HG03108 (cell line): ENCODE measurements at regions not wholly inside any gene's neighbourhood (a gene's known extent, or its start where the extent isn't known, plus 50 kb on each side); places are given as distances from the start of the nearest gene placed in this dataset.
A peak's percentile ranks its signal among the peaks of the same experiment; 100 is the strongest.

Experiments used
- ATAC-seq: cut with Tn5 transposase; IDR thresholded peaks from one replicate; pipeline ENCODE4 v1.9.1; 2021; ENCODE audit warnings: moderate library complexity; ENCODE audit not compliant: unreplicated experiment

DNA sequence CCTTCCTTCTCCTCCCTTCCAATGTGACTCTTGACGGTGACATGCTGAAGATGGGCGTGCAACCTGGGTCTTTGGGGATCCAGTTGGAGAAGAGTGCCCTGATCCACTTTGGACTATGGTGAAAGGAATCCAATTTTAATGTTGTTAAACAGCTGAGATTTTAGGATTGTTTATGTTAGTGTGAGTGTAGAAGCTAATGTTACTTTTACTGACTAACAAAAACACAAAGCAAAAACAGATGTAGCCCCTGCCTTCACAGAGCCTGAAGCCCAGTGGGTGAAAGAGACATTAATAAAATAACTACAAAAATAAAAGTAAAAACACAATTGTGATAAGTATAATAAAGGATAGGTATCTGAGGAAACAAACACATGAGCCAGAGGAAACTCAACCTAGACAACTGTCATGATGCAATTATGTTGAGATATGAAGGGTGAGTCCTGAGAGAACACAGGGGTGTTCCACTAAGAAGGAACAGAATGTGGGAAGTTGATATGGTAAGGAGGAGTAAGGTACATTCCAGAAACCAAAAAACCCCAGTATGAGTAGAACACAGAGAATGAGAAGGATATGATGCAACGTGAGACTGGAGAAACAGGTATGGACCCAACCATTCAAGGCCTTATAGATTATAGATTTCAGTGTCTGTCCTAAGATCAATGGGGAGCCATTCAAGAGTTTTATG lies 115.1 kb upstream of the PMFBP1 start:
- ATAC-seq, result no peak

DNA sequence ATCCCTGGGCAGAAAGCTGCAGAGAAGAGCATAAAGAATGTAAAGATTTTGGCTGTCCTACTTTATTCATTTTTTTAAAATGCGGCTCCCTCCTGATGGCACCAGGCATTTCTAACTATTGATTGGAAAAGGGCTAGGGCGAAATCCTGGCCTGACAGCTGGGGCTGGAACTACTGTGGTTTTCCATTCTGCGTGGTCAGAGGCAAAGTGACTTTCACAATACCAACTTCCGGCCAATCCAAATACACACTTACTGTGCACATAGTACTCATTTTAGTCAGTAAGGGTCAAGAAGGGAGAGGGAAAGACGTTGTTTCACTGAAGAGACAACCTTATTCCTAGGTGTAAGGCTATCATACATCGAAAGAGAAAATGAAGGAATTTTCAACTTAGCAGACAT lies 113.8 kb upstream of the PMFBP1 start:
- no peak for ATAC-seq

DNA sequence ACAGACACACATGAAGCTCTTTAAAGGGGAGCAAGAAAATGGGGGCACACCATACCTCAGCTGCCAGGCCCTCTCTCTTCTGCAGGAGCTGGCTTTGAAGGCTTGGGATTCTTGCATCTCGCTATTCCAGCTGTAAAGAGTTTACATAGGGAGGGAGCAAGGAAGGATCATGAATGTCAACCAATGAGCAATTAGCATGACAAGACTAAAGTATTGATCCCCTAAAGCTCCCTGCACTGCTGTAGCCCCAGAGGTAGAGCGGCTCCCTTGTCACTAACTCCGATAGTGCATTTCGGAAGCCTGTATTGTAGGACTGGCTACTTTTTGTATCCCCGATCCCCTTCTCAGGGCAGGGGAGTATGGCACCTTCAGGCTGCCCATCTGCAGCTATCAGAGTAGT lies 113.4 kb upstream of the PMFBP1 start:
- ATAC-seq, result no peak

DNA sequence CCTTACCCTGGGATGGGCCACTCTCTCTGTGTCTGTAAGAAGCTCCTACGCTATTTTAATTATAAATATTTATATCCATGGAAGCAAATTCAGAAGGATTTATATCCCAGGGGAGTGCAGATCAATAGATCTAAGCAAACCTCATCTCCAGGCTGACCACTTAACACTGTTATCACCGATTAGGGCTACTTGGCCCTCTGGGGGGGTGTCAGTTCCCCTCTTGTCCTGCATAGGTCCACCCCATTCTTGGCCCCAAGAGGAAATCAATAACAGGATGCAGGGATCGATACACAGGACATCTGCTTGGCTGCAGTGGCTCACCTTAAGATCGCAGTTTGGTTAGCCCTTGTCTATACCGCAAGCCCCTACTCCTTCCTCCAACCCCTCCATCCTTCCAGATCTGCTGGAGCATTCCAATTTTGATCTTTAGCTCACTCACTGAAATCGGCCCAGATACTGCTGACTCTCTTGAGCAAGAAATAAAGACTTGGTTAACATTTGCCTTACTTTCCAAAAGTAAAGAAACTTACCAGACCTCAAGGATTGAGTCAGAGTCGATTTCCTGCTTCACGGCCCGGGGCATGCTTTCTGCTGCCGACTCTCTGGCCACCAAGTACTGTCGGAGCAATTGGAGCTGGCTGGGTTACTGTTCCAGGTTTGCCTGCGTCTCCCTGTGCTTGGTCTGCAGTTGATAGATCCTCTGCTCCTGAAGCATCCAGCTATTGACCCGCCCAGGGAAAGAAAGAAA lies 112.3 kb upstream of the PMFBP1 start:
- no peak for ATAC-seq

DNA sequence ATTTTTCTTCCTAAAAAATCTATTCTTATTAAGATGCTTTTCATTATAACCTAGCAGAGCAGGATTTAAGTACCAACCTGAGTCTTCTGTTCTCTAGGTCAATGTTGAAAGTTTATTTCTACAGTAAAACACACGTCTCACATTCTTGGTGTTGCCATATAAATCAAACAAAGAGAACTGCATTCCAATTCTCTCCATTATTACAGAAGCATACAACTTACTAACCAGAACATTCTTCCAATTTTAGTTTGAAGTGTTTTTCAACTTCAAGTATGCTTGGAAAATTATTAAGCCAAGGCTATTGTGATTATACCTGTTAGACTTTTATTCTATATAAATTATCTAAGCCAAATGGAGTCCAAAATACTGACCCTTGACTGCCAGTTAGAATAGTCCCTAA lies 110.4 kb upstream of the PMFBP1 start:
- ATAC-seq, result no peak

DNA sequence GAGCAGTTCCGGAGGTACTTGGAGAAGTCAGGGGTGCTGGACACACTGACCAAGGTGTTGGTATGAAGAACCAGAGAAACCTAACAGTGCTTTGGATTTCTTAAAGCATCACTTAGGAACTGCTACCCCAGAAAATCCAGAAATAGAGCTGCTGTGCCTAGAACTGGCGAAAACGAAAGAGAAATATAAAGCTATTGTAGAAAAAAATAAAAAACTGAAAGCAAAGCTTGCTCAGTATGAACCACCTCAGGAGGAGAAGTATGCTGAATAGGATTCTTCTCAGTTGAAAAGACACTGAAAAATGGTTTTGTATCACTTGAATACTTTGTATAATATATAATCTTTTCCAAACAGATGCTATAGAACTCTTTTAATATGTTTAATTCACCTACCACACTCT lies 106.3 kb upstream of the PMFBP1 start:
- ATAC-seq, result no peak

DNA sequence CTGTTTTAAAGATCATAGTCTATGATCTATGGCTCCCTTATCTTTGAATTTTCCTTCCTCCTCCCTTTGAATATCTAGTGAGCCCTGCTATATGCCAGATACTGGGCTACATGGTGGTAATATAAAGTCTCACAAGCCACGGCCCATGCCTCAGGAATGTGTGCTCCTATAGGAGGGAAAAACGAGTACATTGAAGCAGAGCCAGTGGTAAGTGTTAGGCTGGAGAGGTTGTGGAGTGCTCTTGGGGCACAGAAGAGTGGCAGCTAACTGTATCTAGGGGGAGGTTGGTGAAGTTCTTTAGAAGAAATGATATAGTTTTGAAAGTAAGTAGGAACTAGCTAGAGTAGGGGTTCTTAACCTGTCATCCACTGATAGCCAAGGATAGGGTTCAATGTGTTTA lies 105.8 kb upstream of the PMFBP1 start:
- no peak for ATAC-seq

DNA sequence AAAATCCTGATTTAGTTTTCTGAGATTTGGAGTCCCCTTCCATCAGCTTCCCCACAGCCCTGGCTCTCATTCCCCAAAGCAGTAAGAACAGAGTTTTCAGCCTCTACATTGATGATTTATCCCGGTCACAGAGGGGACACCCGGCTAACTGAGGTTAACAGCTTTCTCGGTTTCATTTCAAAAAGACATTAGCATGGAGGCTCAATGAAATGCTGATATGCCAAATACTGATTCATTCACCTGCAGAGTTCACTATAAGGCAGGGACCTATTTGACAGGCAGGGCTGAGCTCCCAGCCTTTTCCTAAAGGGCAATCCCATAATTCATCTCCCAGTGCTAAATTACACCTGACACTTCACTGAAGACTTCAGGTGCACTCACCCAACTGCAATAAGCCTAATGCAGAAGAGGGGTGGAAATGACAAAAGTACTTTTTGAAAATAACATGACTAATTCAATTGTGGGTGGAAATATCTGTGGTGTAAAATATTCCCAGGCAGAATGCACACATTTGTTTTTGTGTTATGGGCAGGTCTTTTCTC lies 99.8 kb upstream of the PMFBP1 start:
- ATAC-seq, result no peak

DNA sequence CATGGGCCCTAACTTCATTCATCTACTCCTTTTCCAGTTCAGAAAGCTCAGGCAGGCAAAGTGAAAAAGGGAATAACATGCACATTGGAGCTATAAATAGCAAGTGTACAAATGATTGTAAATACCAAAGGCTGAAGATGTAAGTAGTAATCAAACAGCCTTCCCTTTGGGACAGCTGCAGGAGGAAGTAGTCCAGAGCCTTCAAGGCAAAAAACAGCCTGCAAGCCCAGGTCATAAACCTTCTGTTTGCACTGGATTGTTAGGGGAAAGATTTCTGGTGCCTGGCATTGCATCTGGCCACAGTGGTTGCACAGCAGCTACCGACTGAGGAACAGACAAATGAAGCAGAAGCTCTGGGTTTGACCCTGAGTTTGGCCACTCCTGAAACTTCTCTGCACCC lies 98.6 kb upstream of the PMFBP1 start:
- ATAC-seq, result no peak

DNA sequence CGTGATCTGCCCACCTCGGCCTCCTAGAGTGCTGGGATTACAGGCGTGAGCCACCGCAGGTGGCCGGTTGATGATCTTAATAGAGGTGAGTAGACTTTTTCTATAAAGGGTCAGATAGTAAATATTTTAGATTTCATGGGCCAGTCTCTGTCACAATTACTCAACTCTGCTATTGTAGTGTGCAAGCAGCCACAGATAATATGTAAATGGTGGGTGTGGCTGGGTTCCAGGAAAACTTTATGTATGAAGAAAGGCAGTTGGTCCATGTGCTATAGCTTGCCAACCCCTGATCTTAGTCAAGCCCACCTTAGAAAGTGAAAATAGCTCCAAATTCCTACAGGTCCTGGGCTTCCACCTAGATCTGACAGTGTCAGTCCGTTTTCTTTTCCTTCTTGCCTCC lies 94.9 kb upstream of the PMFBP1 start:
- ATAC-seq, result no peak

DNA sequence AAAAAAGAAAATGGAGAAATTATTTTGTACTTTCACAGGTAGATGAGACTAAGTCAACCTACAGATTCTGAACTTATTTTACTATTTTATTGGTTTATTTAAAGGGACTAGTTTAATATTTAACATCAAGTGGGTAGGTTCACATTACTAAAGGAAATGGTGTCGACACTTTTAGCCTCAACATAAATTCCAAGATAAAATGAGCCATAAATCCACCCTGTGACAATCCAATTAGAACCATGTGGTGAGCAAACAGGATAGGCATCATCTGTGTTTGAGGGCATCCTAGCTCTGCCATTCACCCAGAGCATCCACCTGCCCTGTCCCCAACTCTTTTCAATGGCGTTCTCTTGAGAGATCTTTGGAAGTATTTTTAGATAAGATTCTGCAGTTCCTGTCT lies 92.8 kb upstream of the PMFBP1 start:
- no peak for ATAC-seq

DNA sequence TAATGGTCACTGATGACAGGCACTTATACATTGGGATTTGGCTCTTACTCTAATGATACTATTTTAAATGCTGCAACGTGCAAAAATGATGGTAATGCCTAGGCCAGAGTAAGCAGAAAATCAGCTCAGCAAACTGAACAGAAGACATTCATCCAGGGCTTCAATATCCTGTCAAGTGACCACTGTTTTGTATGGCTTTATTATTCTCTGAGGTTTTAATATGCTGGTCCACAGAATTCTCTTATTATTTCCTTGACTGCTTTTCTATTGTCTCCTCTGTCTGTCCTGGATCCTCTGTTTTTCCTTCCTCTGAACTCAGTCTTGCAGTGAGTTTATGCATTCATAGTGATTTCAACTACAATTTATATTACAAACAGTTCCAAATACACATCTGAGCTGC lies 90.8 kb upstream of the PMFBP1 start:
- no peak for ATAC-seq

DNA sequence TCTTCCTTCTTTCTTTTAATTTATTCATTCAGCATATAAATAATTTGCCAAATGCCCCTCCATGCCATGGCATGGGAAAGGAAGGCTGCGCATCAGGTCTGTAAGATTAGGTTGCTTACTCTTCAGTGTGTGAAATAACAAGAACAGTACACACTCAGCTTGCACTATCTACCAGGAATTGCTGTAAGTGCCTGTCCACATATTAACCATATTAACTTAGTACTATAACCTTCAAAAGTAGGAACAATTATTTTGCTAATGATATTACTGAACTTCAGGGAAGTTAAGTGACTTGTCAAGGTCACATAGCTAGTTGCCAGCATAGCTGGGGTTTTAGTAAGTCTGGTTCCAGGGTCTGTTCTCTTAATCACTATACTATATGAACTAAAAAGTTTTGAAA lies 89.2 kb upstream of the PMFBP1 start:
- no peak for ATAC-seq

DNA sequence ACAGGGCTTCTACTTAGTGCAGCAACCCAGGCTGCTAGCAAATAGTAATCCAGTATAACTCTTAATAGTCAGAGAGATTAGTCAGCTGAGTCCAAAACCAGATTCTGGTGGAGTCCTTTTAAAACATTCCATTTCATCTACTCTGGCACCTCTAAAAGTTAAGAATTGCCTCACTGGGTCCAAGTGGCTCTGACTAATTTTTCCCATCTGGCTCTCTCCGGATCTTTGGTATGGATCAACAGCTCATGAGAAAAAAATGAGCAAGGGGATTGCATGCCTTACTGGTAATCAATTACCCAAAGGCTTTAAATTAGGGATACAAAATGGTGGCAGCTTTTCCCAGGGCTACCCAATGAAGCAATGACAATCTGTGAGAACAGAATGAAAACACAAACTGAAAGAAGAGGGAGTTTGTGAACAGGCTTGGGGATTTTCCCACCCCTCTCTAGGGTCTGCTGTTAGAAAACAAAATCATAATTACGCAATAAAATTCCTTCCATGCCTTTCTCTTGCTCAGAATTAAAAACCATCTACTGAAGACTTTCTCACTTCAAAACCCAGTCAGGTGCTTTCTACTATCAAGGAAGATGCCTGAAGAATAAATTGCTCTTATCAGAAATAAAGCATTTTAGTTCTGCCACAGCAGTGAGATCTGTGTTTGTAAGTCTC lies 84.6 kb upstream of the PMFBP1 start:
- no peak for ATAC-seq

DNA sequence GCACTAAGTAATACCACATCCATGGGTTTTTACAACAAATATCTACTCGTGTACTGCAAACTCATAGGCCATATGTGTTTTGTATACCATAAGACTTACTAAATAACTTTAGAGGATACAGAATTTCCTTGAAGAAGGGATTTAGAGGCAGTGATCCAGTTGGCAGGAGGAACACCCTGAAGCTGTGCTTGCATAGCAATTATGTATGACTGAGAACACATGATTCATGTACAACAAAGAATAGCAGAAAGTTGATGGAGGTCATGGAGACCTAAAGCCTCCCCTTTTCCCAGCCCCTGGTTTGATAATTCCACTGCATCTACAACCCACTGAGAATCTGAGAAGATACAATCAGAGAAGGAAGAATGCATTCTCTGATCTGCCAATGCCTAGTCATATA lies 83.8 kb upstream of the PMFBP1 start:
- no peak for ATAC-seq

DNA sequence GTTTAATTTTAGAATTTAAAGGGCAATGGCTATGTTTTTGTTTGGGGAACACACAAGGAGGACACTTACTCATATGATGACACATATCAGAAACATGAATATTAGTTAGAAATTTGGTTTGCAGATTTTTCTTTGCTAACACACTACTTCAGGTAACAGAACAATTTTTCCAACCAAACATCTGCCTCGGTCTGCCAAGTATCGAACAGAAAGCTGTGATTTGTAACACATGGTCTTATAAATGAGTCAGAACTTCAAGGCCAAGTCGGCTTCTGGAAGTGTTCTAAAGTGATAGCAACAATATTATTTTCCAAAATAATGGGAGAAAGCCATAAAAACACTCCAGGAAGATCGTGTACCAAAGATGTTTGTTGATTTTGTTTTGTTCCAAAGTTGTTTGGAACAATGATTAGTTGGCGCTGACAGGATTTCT lies 75.9 kb upstream of the PMFBP1 start:
- ATAC-seq, result no peak

DNA sequence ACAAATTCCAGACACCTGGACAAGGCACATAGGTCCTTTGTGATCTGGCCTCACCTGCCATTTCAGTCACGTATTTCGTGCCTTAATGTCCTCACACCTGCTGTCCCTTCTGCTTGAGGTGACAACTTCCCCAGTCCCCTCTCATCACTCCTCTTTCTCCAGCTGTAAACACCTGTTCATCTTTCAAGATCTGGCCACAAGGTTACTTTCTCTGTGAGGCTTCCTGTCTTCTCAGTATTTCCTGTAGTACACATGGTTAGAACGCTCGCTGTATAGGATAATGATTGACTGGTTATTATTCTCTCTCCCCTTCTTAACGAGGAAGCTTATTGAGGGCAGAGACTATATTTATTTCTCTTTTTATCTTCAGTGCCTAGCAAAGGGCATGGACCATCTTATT lies 74.5 kb upstream of the PMFBP1 start:
- peak; percentile 91 for ATAC-seq

DNA sequence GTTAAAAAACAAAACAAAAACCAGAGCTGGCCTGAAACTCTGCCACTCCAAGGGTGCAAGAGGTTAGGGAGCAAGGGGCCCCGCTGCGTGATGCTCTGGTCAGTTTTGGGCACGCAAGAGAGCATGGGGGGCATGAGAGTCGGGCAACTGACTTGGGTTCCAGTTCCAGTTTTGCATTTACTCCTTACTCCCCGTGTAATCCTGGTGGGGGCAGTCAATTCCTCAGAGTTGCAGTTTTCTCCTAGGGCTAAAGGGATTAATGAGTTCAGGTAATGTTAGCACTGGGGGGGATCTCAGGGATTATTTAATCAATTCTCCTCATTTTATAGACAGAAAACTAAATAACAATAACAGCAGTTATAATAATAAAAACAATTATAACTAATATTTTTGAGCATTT lies 72.9 kb upstream of the PMFBP1 start:
- no peak for ATAC-seq

DNA sequence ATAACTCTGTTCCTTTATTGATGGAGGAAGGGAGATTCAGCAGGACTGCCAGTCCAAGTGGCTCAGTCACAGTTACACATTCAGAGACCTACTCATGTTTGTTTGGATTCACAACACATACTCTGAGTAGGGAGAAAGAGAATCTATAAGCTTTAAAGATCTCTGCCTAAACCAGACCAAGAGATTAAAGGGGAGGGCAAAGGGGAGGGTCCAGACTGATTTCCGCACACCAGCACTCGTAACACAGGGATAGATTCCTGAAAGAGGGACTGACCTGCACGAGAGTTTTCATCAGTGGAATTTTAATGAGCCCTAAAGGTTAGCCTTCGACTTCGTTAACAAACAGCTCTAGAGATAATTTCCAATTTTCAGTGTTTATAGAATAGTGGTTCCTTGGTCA lies 71.7 kb upstream of the PMFBP1 start:
- no peak for ATAC-seq

DNA sequence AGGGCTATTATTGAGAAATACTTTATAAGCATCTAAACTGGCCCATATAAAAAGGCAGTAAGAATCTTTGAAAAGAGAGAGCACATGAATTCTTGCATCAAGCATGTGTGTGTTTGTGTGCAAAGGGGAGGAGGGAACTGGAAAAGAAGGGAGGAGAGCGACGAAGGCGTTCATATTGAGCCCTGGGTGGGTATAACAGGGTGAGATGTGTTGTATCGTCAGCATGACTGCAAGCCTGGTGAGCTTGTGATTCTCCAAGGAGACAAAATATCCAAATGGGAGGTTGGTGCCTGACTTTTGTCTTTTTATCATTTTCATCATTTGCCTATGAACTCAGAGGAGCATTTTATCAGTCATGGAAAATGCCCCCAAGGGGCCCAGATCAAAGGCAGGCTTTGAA lies 70.8 kb upstream of the PMFBP1 start:
- no peak for ATAC-seq

DNA sequence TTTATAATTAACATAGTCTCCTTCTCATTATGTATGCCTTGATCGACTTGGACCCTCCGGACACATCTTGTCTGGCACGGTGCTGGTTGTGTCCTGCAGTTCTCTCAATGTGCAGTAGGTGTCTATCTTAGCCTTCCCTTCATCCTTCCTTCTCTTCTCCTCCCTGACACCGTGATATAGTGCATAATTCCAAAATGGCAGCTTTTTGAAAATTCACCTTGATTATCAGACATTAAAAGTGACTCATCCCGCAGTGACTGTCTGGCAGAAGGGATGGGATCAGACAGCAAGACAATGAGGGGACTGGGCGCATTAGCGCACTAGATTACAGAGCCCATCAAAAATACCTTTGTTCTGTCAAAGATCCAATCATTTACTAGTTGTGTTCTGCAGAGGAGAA lies 70.0 kb upstream of the PMFBP1 start:
- ATAC-seq, result no peak

DNA sequence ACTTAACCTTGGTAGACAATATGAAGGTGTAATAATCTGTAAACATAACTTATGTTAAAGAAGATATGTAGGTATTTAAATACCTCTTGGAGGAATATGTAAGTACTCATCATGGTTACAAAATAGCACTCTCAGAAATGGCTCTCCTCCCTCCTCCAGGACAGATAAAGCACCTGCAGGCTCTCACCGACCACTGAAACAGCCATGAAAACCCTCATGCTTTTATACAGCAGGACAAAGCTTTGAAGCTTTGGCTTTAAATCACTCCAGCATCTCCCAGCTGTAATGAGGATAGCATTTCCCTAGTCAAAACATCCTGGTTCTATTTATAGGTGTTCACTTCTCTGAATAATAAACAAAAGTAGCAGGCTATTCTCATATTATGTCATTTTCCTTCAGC lies 69.1 kb upstream of the PMFBP1 start:
- ATAC-seq, result no peak
